Activated CD4-positive, alpha-beta T cell treated with anti-CD3 and anti-CD28 coated beads for 36 hours (primary cell): ENCODE measurements at regions not wholly inside any gene's neighbourhood (a gene's known extent, or its start where the extent isn't known, plus 50 kb on each side); places are given as distances from the start of the nearest gene placed in this dataset.

Experiments
- ATAC-seq: fragments of 200-7000 bp; cut with Tn5 transposase; one replicate; pipeline ENCODE4 v1.10.0; 2021; ENCODE audit warnings: mild to moderate bottlenecking, moderate library complexity
- CTCF ChIA-PET: fragments of 350-600 bp; sonication (Branson Sonifier 250); formaldehyde crosslinking; loops from one replicate; lab custom pipeline; 2021; ENCODE audit warnings: antibody characterized with exemption; lab: Charles Lee
- POLR2A ChIA-PET: fragments of 350-600 bp; sonication (Branson Sonifier 250); formaldehyde crosslinking; loops from one replicate; lab custom pipeline; 2021; ENCODE audit warnings: antibody characterized with exemption, inconsistent platforms; lab: Charles Lee
- DNase-seq: peaks from one replicate; pipeline ENCODE4 v3.0.0-alpha.2; 2020
- H3K27ac Mint-ChIP-seq: one replicate; pipeline ENCODE4 v1.8.0; 2021; ENCODE audit warnings: mixed read lengths
- H3K27me3 Mint-ChIP-seq: one replicate; pipeline ENCODE4 v1.8.0; 2021; ENCODE audit warnings: mixed read lengths
- H3K36me3 Mint-ChIP-seq: one replicate; pipeline ENCODE4 v1.8.0; 2021; ENCODE audit warnings: low read depth, mixed read lengths
- H3K4me1 Mint-ChIP-seq: one replicate; pipeline ENCODE4 v1.8.0; 2021; ENCODE audit warnings: mixed read lengths
- H3K4me3 Mint-ChIP-seq: one replicate; pipeline ENCODE4 v1.8.0; 2021; ENCODE audit warnings: mild to moderate bottlenecking, moderate library complexity, mixed read lengths
- H3K9me3 Mint-ChIP-seq: one replicate; pipeline ENCODE4 v1.8.0; 2021; ENCODE audit warnings: low read depth, mixed read lengths
- intact Hi-C, 2 experiments: fragments of 100-400 bp; cut with DNase I in 1 of 2; cut with micrococcal nuclease in 1 of 2; formaldehyde crosslinking; loops; one replicate each; pipeline versions ENCODE4 v1.14.2 to v1.15.1; 2022 to 2024; cut with DNase I, micrococcal nuclease

- H3K4me3 Mint-ChIP-seq: no peak overlapping the region
- ATAC-seq (no peak), DNase-seq (no peak)
- peaks cover 20% of the 10 kb centered on the region for H3K9me3 Mint-ChIP-seq
- no peak overlapping the region for H3K27ac Mint-ChIP-seq
- no peaks in the 10 kb centered on the region for H3K36me3 Mint-ChIP-seq
- no peaks in the 10 kb centered on the region for H3K4me1 Mint-ChIP-seq
- ChIA-PET CTCF (no interaction called here), POLR2A (no interaction called here)
- intact Hi-C loops: no loop called here
- no peaks in the 10 kb centered on the region for H3K27me3 Mint-ChIP-seq
Measured at GRCh38 chr2:139380051-139380450, 599.9 kb upstream of the NXPH2 start.

GRCh38 chr2:139378373-139378772, 598.2 kb upstream of the NXPH2 start:
- ChIA-PET POLR2A (no interaction called here), CTCF (interaction anchor here (0.6 kb wide), 1 partner anchor 531 kb away, joined by 3 read pairs; no protein-coding TSS in a partner anchor)
- Mint-ChIP-seq H3K27ac (no peak overlapping the region), H3K27me3 (no peaks in the 10 kb centered on the region), H3K9me3 (peaks cover 17% of the 10 kb centered on the region), H3K36me3 (no peaks in the 10 kb centered on the region), H3K4me3 (no peak overlapping the region), H3K4me1 (no peaks in the 10 kb centered on the region)
- ATAC-seq (no peak), DNase-seq (no peak)
- intact Hi-C loops: no loop called here

GRCh38 chr2:139374296-139374850, 594.2 kb upstream of the NXPH2 start:
- Mint-ChIP-seq H3K4me1 (no peaks in the 10 kb centered on the region), H3K27me3 (no peaks in the 10 kb centered on the region)

GRCh38 chr2:139369423-139370409, 589.5 kb upstream of the NXPH2 start:
- Mint-ChIP-seq H3K9me3 (peaks cover 9% of the 10 kb centered on the region), H3K36me3 (no peaks in the 10 kb centered on the region), H3K27ac (no peak overlapping the region), H3K4me3 (no peak overlapping the region), H3K4me1 (no peaks in the 10 kb centered on the region), H3K27me3 (no peaks in the 10 kb centered on the region)
- intact Hi-C loops: no loop called here
- ATAC-seq (no peak), DNase-seq (no peak)
- ChIA-PET CTCF (no interaction called here), POLR2A (no interaction called here)

More at GRCh38 chr2:139374296-139374850, 594.2 kb upstream of the NXPH2 start:
- ATAC-seq (no peak), DNase-seq (no peak)
- Mint-ChIP-seq H3K36me3 (no peaks in the 10 kb centered on the region), H3K27ac (no peak overlapping the region), H3K4me3 (no peak overlapping the region), H3K9me3 (peaks cover 12% of the 10 kb centered on the region)
- ChIA-PET POLR2A (no interaction called here), CTCF (no interaction called here)
- intact Hi-C loops: no loop called here

GRCh38 chr2:139367416-139367815, 587.2 kb upstream of the NXPH2 start:
- Mint-ChIP-seq H3K27ac (no peak overlapping the region), H3K9me3 (peaks cover 9% of the 10 kb centered on the region), H3K27me3 (no peaks in the 10 kb centered on the region), H3K4me1 (no peaks in the 10 kb centered on the region), H3K36me3 (no peaks in the 10 kb centered on the region), H3K4me3 (no peak overlapping the region)
- DNase-seq (no peak), ATAC-seq (no peak)
- intact Hi-C loops: no loop called here
- POLR2A ChIA-PET: no interaction called here
- CTCF ChIA-PET: no interaction called here

GRCh38 chr2:139366681-139367080, 586.5 kb upstream of the NXPH2 start:
- ATAC-seq (no peak), DNase-seq (no peak)
- Mint-ChIP-seq H3K9me3 (peaks cover 9% of the 10 kb centered on the region), H3K4me1 (no peaks in the 10 kb centered on the region), H3K27ac (no peak overlapping the region), H3K4me3 (no peak overlapping the region), H3K27me3 (no peaks in the 10 kb centered on the region), H3K36me3 (no peaks in the 10 kb centered on the region)
- intact Hi-C loops: no loop called here
- ChIA-PET POLR2A (no interaction called here), CTCF (no interaction called here)

GRCh38 chr2:139365189-139365588, 585.0 kb upstream of the NXPH2 start:
- ATAC-seq: no peak
- ChIA-PET CTCF (no interaction called here), POLR2A (no interaction called here)
- Mint-ChIP-seq H3K36me3 (no peaks in the 10 kb centered on the region), H3K27me3 (no peaks in the 10 kb centered on the region), H3K4me1 (no peaks in the 10 kb centered on the region), H3K9me3 (peaks cover 4% of the 10 kb centered on the region), H3K27ac (no peak overlapping the region), H3K4me3 (no peak overlapping the region)
- intact Hi-C loops: no loop called here
- DNase-seq: no peak

GRCh38 chr2:139360654-139361053, 580.5 kb upstream of the NXPH2 start:
- CTCF ChIA-PET: no interaction called here
- intact Hi-C loops: no loop called here
- DNase-seq (no peak), ATAC-seq (no peak)
- no peaks in the 10 kb centered on the region for H3K4me1 Mint-ChIP-seq
- no peaks in the 10 kb centered on the region for H3K27me3 Mint-ChIP-seq
- POLR2A ChIA-PET: no interaction called here
- H3K36me3 Mint-ChIP-seq: no peaks in the 10 kb centered on the region
- no peak overlapping the region for H3K4me3 Mint-ChIP-seq
- no peaks in the 10 kb centered on the region for H3K9me3 Mint-ChIP-seq
- no peak overlapping the region for H3K27ac Mint-ChIP-seq

GRCh38 chr2:139359818-139360217, 579.6 kb upstream of the NXPH2 start:
- POLR2A ChIA-PET: no interaction called here
- no peaks in the 10 kb centered on the region for H3K36me3 Mint-ChIP-seq
- DNase-seq (no peak), ATAC-seq (no peak)
- H3K9me3 Mint-ChIP-seq: no peaks in the 10 kb centered on the region
- intact Hi-C loops: no loop called here
- H3K27me3 Mint-ChIP-seq: no peaks in the 10 kb centered on the region
- H3K4me3 Mint-ChIP-seq: no peak overlapping the region
- CTCF ChIA-PET: no interaction called here
- H3K27ac Mint-ChIP-seq: no peak overlapping the region
- H3K4me1 Mint-ChIP-seq: no peaks in the 10 kb centered on the region

- Mint-ChIP-seq H3K4me1 (no peaks in the 10 kb centered on the region), H3K9me3 (peaks cover 4% of the 10 kb centered on the region), H3K36me3 (no peaks in the 10 kb centered on the region), H3K27me3 (no peaks in the 10 kb centered on the region), H3K27ac (no peak overlapping the region), H3K4me3 (no peak overlapping the region)
- no peak for ATAC-seq
- intact Hi-C loops: no loop called here
- DNase-seq: no peak
- POLR2A ChIA-PET: no interaction called here
- CTCF ChIA-PET: no interaction called here
Measured at GRCh38 chr2:139357972-139358371, 577.8 kb upstream of the NXPH2 start.

- H3K27ac Mint-ChIP-seq: no peak overlapping the region
- no peaks in the 10 kb centered on the region for H3K36me3 Mint-ChIP-seq
- no peak overlapping the region for H3K4me3 Mint-ChIP-seq
- peaks cover 8% of the 10 kb centered on the region for H3K9me3 Mint-ChIP-seq
- DNase-seq (no peak), ATAC-seq (no peak)
- H3K4me1 Mint-ChIP-seq: no peaks in the 10 kb centered on the region
- intact Hi-C loops: no loop called here
- no peaks in the 10 kb centered on the region for H3K27me3 Mint-ChIP-seq
- ChIA-PET CTCF (no interaction called here), POLR2A (no interaction called here)
Measured at GRCh38 chr2:139354518-139354917, 574.3 kb upstream of the NXPH2 start.

GRCh38 chr2:139353874-139354273, 573.7 kb upstream of the NXPH2 start:
- no peak for DNase-seq
- CTCF ChIA-PET: no interaction called here
- no peak overlapping the region for H3K27ac Mint-ChIP-seq
- H3K4me1 Mint-ChIP-seq: no peaks in the 10 kb centered on the region
- no peak overlapping the region for H3K4me3 Mint-ChIP-seq
- peaks cover 13% of the 10 kb centered on the region for H3K9me3 Mint-ChIP-seq
- H3K36me3 Mint-ChIP-seq: no peaks in the 10 kb centered on the region
- POLR2A ChIA-PET: no interaction called here
- ATAC-seq: no peak
- intact Hi-C loops: no loop called here
- H3K27me3 Mint-ChIP-seq: no peaks in the 10 kb centered on the region
